IMR-90 (cell line): ENCODE measurements at regions not wholly inside any gene's neighbourhood (a gene's known extent, or its start where the extent isn't known, plus 50 kb on each side); places are given as distances from the start of the nearest gene placed in this dataset.

Experiments
- CTCF ChIP-seq: conservative IDR thresholded peaks from 2 replicates; pipeline ENCODE4 v1.5.1; 2012; ENCODE audit warnings: mild to moderate bottlenecking, low read depth, low read length, improper control_type of control experiment
- MAZ ChIP-seq: IDR thresholded peaks from 2 replicates; pipeline ENCODE4 v1.6.1; 2012; ENCODE audit warnings: low read depth, mild to moderate bottlenecking, low read length, improper control_type of control experiment, moderate library complexity, borderline replicate concordance
- NFE2L2 ChIP-seq: fragments of 150-350 bp; IDR thresholded peaks from 2 replicates; pipeline ENCODE4 v1.6.1; 2016; ENCODE audit warnings: low read depth, mild to moderate bottlenecking, low read length

DNA sequence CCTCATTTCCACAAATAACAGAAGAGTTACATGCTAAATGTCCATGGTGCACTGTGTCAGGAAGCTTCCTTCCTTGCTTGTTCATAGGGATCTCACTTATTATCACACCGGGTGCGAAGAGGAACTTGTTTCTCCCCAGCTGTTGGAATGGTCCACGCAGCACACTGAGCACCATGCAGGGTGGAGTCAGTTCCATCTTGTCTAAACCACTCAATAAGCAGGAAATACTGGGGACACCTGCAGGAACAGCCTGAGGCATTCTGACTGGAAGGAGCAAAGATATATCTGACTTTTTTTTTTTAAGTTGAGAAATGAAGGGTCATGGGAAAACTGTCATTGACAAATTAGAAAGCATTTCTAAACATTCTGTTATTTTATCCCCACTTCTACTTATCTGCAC is 70.0 kb upstream of the WDR72 start:
- no peak for TF ChIP-seq NFE2L2
- no peak for TF ChIP-seq CTCF
- TF ChIP-seq MAZ: no peak
